Peyer's patch (tissue), 4 donors: ENCODE measurements at regions not wholly inside any gene's neighbourhood (a gene's known extent, or its start where the extent isn't known, plus 50 kb on each side); places are given as distances from the start of the nearest gene placed in this dataset.

ENCODE experiments used
- POLR2A ChIP-seq, 2 donors: fragments of 450-650 bp; IDR thresholded peaks; one replicate each; pipeline ENCODE4 v1.5.1; 2017; ENCODE audit warnings: antibody characterized with exemption in 2 of 2, mild to moderate bottlenecking in 2 of 2, moderate library complexity in 2 of 2
- TF ChIP-seq, protein P1 (sequence below), 6 experiments: fragments of 450-650 bp in 4 of 6; fragments of 200-600 bp in 2 of 6; sonication (generic) in 1 of 6; IDR thresholded peaks; one replicate each; pipeline ENCODE4 v1.5.1; 2017 to 2019; ENCODE audit warnings: antibody characterized with exemption in 6 of 6, mild to moderate bottlenecking in 3 of 6, moderate library complexity in 1 of 6

- TF ChIP-seq, protein P1, sequence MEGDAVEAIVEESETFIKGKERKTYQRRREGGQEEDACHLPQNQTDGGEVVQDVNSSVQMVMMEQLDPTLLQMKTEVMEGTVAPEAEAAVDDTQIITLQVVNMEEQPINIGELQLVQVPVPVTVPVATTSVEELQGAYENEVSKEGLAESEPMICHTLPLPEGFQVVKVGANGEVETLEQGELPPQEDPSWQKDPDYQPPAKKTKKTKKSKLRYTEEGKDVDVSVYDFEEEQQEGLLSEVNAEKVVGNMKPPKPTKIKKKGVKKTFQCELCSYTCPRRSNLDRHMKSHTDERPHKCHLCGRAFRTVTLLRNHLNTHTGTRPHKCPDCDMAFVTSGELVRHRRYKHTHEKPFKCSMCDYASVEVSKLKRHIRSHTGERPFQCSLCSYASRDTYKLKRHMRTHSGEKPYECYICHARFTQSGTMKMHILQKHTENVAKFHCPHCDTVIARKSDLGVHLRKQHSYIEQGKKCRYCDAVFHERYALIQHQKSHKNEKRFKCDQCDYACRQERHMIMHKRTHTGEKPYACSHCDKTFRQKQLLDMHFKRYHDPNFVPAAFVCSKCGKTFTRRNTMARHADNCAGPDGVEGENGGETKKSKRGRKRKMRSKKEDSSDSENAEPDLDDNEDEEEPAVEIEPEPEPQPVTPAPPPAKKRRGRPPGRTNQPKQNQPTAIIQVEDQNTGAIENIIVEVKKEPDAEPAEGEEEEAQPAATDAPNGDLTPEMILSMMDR (IDR thresholded peaks at IDR 0.05), result no peak
- no peak for TF ChIP-seq POLR2A (IDR thresholded peaks at IDR 0.05)
Observed at GRCh38 chr6:155890409-155890808, 434.8 kb upstream of the NOX3 start.
